Stimulated activated CD4-positive, alpha-beta T cell treated with anti-CD3 and anti-CD28 coated beads, Interleukin-12 subunit alpha, Interleukin-12 subunit beta, amount 100 ng/mL, for 24 hours (primary cell): ENCODE measurements at regions not wholly inside any gene's neighbourhood (a gene's known extent, or its start where the extent isn't known, plus 50 kb on each side); places are given as distances from the start of the nearest gene placed in this dataset.

Source experiments
- DNase-seq, 2 experiments: peaks; one replicate each; pipeline ENCODE4 v3.0.0-alpha.2; 2020; ENCODE audit warnings: low read depth in 2 of 2

GRCh38 chr3:99373088-99373845 lies 265.1 kb upstream of the COL8A1 start:
- DNase-seq = no peak

GRCh38 chr3:99366663-99367429 lies 271.5 kb upstream of the COL8A1 start:
- DNase-seq = no peak

GRCh38 chr3:99365979-99366378 lies 272.4 kb upstream of the COL8A1 start:
- DNase-seq = no peak

GRCh38 chr3:99365396-99365795 lies 273.0 kb upstream of the COL8A1 start:
- no peak for DNase-seq

- no peak for DNase-seq
Observed at GRCh38 chr3:99357131-99357530, 281.3 kb upstream of the COL8A1 start.

- no peak for DNase-seq
Observed at GRCh38 chr3:99356696-99357095, 281.7 kb upstream of the COL8A1 start.

GRCh38 chr3:99355465-99355864 lies 282.9 kb upstream of the COL8A1 start:
- no peak for DNase-seq

GRCh38 chr3:99352811-99353210 lies 285.6 kb upstream of the COL8A1 start:
- no peak for DNase-seq

- DNase-seq = no peak
Observed at GRCh38 chr3:99351122-99351521, 287.3 kb upstream of the COL8A1 start.

GRCh38 chr3:99348451-99348850 lies 289.9 kb upstream of the COL8A1 start:
- DNase-seq = no peak

GRCh38 chr3:99344216-99344615 lies 294.2 kb upstream of the COL8A1 start:
- DNase-seq = no peak

- no peak for DNase-seq
Observed at GRCh38 chr3:99342383-99342782, 296.0 kb upstream of the COL8A1 start.

GRCh38 chr3:99339222-99339621 lies 299.2 kb upstream of the COL8A1 start:
- DNase-seq = no peak

GRCh38 chr3:99332718-99333117 lies 305.7 kb upstream of the COL8A1 start:
- no peak for DNase-seq

GRCh38 chr3:99332276-99332675 lies 306.1 kb upstream of the COL8A1 start:
- no peak for DNase-seq

GRCh38 chr3:99330924-99331532 lies 307.4 kb upstream of the COL8A1 start:
- no peak for DNase-seq

GRCh38 chr3:99330281-99330680 lies 308.1 kb upstream of the COL8A1 start:
- DNase-seq = no peak

- no peak for DNase-seq
Observed at GRCh38 chr3:99325402-99325801, 313.0 kb upstream of the COL8A1 start.

GRCh38 chr3:99324636-99325203 lies 313.7 kb upstream of the COL8A1 start:
- no peak for DNase-seq

GRCh38 chr3:99323940-99324339 lies 314.5 kb upstream of the COL8A1 start:
- no peak for DNase-seq

- DNase-seq = no peak
Observed at GRCh38 chr3:99322551-99322950, 315.8 kb upstream of the COL8A1 start.

- no peak for DNase-seq
Observed at GRCh38 chr3:99321261-99321660, 317.1 kb upstream of the COL8A1 start.

GRCh38 chr3:99319961-99320360 lies 318.4 kb upstream of the COL8A1 start:
- DNase-seq = no peak
